ENCODE measurements at regions not wholly inside any gene's neighbourhood (a gene's known extent, or its start where the extent isn't known, plus 50 kb on each side); places are given as distances from the start of the nearest gene placed in this dataset.
"Not testable (repeated sequence)": the region's sequence is repeated elsewhere in the genome, so short reads cannot be mapped to it uniquely, and the experiment has no call there.

DNA sequence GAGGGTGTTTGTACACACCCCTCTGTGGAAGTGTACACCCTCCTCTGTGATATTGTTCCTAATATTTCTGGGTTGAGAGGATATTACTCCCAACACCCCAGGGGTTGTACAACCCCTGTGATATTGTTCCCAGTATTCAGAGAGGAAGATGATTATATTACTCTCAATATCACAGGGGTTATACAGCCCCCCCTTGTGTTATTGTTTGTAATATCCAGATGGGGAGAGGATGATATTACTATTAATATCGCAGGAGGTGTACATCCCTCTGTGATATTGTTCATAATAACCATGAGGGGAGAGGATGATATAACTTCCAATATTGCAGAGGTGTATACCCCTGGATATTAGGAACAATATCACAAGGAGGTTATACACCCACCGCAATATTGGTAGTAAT, 566.1 kb upstream of the MIS18BP1 start:
- Mint-ChIP-seq H3K4me3 (no peak overlapping the region), H3K36me3 (no peaks in the 10 kb centered on the region), H3K27ac (no peak overlapping the region), H3K4me1 (no peaks in the 10 kb centered on the region), H3K9me3 (peaks cover 13% of the 10 kb centered on the region)
- DNase-seq (ENCODE audit: low spot score in 2 of 2) (no peak), ATAC-seq (no peak)

DNA sequence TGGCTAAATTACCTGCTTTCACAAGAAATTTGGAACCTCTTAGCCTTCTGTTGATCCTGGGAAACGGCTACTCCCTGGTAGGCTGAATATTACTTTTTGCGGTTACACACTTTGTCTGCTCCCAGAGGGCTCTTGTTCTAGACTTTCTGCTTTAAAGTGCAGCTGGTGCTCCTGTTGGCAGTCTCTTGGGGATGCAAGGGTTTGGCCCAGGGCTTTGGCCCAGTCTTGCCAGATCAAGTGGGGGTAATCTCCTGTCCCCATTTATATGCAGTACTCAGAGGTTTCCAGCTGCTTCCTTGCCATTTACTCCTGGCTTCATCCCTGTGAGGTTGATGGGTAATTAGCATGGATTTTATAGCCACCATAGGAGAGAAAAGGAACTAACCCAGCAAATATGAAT, 558.2 kb upstream of the MIS18BP1 start:
- no peak overlapping the region for H3K27ac Mint-ChIP-seq
- H3K4me1 Mint-ChIP-seq = no peaks in the 10 kb centered on the region
- H3K36me3 Mint-ChIP-seq = no peaks in the 10 kb centered on the region
- ATAC-seq = no peak
- no peak for DNase-seq (ENCODE audit: low spot score in 2 of 2)
- peaks cover 10% of the 10 kb centered on the region for H3K9me3 Mint-ChIP-seq
- H3K4me3 Mint-ChIP-seq = no peak overlapping the region

DNA sequence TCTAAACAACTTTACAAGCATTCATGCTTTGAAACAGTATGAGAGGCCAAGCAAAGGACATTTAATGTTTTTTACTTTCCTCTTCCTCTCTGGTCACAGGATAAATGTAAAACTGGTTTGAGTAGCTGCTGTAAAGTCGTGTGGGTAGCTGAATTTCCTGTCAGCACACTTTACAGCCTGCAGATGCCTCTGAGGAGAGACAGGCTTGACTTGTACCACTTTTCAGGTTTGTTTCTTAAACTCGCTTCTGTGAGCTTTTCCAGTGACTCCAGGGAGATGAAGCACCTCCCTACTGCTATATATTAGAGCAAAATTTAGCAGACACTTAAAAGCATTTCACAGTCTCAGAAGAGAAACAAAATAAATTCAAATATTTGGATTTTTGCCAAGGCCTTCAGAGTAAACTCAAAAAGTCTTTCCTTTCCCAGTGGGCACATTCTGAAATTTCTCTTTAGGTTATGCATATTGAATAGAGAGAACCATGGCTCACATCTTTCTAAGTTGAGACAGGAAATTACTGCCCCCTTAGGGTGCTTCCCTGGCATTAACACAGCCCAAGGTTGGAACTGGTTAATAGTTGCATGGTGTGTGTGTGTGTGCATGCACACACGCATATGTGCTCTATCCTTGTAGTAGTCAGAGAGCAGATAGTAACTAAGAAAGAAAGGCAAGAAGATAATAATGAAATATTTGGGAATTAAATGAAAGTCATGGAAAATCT, 557.3 kb upstream of the MIS18BP1 start:
- Mint-ChIP-seq H3K27ac (no peak overlapping the region), H3K4me1 (no peaks in the 10 kb centered on the region), H3K4me3 (no peak overlapping the region), H3K9me3 (peaks cover 10% of the 10 kb centered on the region), H3K36me3 (no peaks in the 10 kb centered on the region)
- no peak for DNase-seq (ENCODE audit: low spot score in 2 of 2)
- no peak for ATAC-seq

DNA sequence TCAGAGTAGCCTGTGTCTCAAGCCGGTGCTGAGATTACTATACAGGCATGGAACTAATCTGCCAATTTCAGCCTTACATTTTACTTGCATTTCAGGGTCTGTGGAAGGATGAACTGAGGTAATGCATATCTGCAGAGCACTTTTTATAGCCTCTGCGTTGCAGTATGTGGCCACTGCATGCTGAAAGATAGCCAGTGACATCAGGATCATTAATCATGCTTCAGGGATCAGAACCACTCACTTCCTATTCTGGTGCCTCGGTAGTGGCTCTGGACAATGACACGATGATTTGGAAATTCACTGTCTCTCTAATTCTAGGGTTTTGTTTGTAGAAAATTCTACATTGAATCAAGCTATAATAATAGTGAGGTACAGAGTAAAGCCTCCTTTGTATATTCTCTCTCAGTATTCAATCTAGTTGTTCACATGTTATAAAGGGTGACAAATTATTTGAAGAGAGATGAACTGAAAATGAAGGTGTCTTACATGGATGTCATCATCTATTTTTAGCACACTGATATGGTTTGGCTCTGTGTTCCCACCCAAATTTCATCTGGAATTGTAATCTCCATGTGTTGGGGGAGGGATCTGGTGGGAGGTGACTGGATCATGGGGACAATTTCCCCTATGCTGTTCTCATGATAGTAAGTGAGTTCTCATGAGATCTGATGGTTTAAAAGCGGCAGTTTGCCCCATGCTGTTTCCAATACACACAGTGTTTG, 554.3 kb upstream of the MIS18BP1 start:
- no peak for DNase-seq (ENCODE audit: low spot score in 2 of 2)
- Mint-ChIP-seq H3K36me3 (no peaks in the 10 kb centered on the region), H3K4me3 (no peak overlapping the region), H3K4me1 (no peaks in the 10 kb centered on the region), H3K27ac (no peak overlapping the region), H3K9me3 (peaks cover 7% of the 10 kb centered on the region)
- ATAC-seq = no peak

DNA sequence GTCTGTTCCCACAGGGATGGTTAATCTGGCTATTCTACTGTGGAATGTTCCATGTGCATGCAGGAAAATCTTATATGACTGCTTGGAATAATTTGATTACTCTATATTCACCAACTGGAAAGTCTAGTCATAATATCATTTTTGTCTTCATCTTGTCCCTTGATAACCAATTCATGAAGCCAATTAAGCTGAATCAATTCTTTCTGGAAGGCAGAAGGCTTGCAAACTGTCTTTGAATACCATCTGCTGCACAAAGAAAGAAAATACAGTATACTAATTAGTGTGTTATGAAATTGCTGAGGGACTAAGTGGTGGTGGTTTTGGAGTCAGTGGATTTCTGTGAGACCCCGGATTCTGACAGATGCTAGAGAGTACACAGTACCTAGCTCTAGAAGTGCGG, 546.5 kb upstream of the MIS18BP1 start:
- ATAC-seq (no peak), DNase-seq (ENCODE audit: low spot score in 2 of 2) (no peak)
- Mint-ChIP-seq H3K4me3 (no peak overlapping the region), H3K9me3 (peaks cover 10% of the 10 kb centered on the region), H3K4me1 (no peaks in the 10 kb centered on the region), H3K36me3 (no peaks in the 10 kb centered on the region), H3K27ac (no peak overlapping the region)

DNA sequence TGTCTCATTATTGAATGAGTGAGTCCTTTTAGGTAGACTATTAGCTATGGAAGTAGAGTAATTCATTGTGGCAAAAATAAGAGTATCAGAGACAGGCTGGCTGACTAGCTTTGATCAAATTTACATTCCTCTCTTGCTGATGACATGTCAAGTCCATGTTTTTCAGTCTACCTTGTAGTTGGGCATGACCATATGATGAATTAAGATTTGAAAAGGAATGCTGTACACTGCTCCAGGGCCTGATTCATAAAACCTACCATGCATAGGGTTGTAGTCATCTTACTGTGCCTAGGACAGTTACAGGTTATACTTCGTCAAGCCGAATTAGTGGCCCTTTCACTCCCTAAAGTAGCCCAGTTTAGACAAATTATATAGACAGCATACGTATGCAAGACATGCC, 545.7 kb upstream of the MIS18BP1 start:
- DNase-seq (ENCODE audit: low spot score in 2 of 2) = no peak
- Mint-ChIP-seq H3K4me3 (no peak overlapping the region), H3K4me1 (no peaks in the 10 kb centered on the region), H3K9me3 (peaks cover 10% of the 10 kb centered on the region), H3K27ac (no peak overlapping the region), H3K36me3 (no peaks in the 10 kb centered on the region)
- no peak for ATAC-seq

DNA sequence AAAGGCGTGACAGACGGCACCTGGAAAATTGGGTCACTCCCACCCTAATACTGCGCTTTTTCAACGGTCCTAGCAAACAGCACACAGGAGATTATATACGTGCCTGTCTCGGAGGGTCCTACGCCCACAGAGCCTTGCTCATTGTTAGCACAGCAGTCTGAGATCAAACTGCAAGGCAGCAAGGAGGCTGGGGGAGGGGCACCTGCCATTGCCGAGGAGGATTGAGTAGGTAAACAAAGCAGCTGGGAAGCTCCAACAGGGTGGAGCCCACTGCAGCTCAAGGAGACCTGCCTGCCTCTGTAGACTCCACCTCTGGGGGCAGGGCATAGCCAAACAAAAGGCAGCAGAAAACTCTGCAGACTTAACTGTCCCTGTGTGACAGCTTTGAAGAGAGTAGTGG, 543.0 kb upstream of the MIS18BP1 start:
- H3K9me3 Mint-ChIP-seq, ATAC-seq: not testable (repeated sequence)

DNA sequence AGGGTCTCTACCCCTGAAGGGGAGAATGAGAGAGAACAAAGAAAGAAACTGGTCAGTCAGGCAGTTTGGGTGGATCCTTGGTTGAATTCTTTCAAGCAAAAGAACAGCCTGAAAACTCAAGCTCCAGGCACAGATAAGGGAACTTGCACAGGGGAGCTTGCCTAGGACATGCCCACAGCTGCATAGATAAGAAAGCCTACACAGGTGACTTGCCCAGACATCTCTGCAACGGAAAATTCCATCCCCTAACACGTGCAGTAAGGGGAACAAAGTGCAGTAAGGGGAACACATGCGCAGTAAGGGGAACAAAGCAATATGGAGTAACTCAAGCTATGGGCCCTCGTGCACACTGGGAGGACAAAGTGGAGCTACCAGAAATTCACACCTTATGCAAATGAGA, 540.1 kb upstream of the MIS18BP1 start:
- DNase-seq (ENCODE audit: low spot score in 2 of 2) (no peak), ATAC-seq (no peak)
- Mint-ChIP-seq H3K27ac (no peak overlapping the region), H3K36me3 (no peaks in the 10 kb centered on the region), H3K4me3 (no peak overlapping the region), H3K4me1 (no peaks in the 10 kb centered on the region), H3K9me3 (peaks cover 7% of the 10 kb centered on the region)

More for the DNA sequence above, 543.0 kb upstream of the MIS18BP1 start:
- not testable (repeated sequence) for H3K27ac Mint-ChIP-seq; DNase-seq (ENCODE audit: low spot score in 2 of 2); H3K4me3 Mint-ChIP-seq; H3K36me3 Mint-ChIP-seq; H3K4me1 Mint-ChIP-seq

DNA sequence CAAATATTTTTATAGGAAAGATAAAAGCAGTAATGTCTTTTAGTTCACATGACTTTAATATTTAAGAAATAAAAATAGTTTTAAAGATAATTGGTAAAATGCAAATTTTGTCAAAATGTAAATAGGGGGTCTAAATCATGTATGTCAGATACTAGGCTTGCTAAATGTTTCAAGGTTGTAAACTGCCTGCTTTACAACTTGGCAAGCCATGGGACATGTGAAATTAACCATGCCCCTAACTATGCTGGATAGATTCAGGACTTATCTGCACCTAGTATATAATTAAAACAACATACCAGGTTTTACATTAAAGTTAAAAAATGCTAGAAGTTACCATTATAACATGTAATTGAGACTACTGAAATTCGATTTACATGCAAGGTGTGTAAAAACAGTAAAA, 537.3 kb upstream of the MIS18BP1 start:
- Mint-ChIP-seq H3K4me3 (no peak overlapping the region), H3K36me3 (no peaks in the 10 kb centered on the region), H3K27ac (no peak overlapping the region), H3K9me3 (peaks cover 3% of the 10 kb centered on the region), H3K4me1 (no peaks in the 10 kb centered on the region)
- ATAC-seq (no peak), DNase-seq (ENCODE audit: low spot score in 2 of 2) (no peak)

DNA sequence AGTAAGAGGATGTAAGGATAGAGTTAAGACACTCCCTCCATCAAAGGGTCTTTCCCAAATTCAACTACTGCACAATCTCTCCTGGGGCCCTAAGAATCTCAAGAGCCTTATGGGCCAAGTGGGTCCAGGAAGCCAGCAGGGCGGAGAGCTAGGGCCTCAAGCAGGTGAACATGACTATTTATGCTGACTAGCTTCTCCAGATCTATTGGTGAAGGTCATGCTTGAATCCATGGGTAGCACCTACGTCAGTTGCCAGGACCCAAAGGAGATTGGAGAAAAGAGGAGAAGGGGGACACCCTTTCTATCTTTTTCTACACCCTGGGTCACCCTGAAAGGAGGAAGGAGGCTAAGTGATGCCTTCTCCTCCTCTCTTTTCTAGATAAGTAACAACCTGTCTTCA, 534.2 kb upstream of the MIS18BP1 start:
- ATAC-seq (no peak), DNase-seq (ENCODE audit: low spot score in 2 of 2) (no peak)
- Mint-ChIP-seq H3K27ac (no peak overlapping the region), H3K9me3 (peaks cover 24% of the 10 kb centered on the region), H3K36me3 (no peaks in the 10 kb centered on the region), H3K4me1 (no peaks in the 10 kb centered on the region), H3K4me3 (no peak overlapping the region)

DNA sequence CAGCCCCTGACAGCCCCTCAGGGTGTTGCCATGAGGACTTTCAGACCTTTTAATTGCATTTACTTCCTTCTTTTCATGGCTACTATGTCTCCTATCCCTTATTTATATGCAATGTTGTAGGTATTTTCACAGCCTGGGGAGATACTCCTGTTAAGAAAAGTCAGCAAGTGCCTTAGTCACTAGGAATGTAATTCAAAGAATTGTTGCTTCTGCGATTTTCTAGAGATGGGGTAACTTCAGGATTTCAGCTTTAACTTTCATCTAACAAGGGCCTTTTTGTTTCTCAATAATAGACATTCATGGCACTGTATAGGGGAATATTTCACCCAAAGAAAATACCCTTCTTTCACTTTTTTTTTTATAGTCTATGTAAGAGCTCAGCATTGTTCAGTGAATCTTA, 533.3 kb upstream of the MIS18BP1 start:
- DNase-seq (ENCODE audit: low spot score in 2 of 2) (no peak), ATAC-seq (no peak)
- Mint-ChIP-seq H3K27ac (no peak overlapping the region), H3K4me1 (no peaks in the 10 kb centered on the region), H3K9me3 (peaks cover 28% of the 10 kb centered on the region), H3K4me3 (no peak overlapping the region), H3K36me3 (no peaks in the 10 kb centered on the region)

DNA sequence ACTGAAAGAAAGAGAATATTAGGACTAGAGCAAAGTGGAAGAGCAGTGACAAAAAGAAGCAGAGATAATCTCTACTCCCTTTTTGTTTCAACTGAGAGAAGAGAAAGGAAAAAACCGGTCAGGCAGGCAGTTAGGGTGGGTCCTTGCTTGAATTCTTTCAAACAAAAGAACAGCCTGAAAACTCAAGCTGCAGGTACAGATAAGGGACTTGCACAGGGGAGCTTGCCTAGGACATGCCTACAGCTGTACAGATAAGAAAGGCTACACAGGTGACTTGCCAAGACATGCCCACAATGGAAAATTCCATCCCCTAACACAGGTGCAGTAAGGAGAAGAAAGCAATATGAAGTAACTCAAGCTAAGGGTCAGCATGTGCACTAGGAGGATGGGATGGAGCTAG, 532.2 kb upstream of the MIS18BP1 start:
- no peaks in the 10 kb centered on the region for H3K4me1 Mint-ChIP-seq
- no peak for ATAC-seq
- no peak overlapping the region for H3K4me3 Mint-ChIP-seq
- peaks cover 34% of the 10 kb centered on the region for H3K9me3 Mint-ChIP-seq
- H3K27ac Mint-ChIP-seq = no peak overlapping the region
- no peak for DNase-seq (ENCODE audit: low spot score in 2 of 2)
- no peaks in the 10 kb centered on the region for H3K36me3 Mint-ChIP-seq

DNA sequence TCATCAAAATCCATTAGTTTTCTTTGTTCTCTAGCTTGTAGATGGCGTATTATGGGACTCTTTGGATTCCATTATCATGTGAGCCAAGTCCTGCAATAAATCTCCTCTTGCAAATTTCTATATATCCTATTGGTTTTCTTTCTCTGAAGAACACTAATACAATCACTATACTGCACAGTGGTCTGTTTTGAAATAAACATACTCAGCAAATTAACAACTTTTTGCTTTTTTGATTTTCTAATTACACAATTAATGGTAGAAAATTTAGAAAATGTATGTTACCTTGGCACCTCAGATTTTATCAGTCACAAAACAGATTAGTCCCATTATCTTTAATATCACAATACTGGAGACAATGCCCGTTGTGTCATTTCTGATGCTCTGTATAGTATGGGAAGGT, 513.2 kb upstream of the MIS18BP1 start:
- DNase-seq (ENCODE audit: low spot score in 2 of 2) (no peak), ATAC-seq (no peak)
- H3K9me3 Mint-ChIP-seq = peaks cover 12% of the 10 kb centered on the region
- no peaks in the 10 kb centered on the region for H3K4me1 Mint-ChIP-seq
- H3K27ac Mint-ChIP-seq = no peak overlapping the region
- H3K36me3 Mint-ChIP-seq = no peaks in the 10 kb centered on the region
- no peak overlapping the region for H3K4me3 Mint-ChIP-seq

DNA sequence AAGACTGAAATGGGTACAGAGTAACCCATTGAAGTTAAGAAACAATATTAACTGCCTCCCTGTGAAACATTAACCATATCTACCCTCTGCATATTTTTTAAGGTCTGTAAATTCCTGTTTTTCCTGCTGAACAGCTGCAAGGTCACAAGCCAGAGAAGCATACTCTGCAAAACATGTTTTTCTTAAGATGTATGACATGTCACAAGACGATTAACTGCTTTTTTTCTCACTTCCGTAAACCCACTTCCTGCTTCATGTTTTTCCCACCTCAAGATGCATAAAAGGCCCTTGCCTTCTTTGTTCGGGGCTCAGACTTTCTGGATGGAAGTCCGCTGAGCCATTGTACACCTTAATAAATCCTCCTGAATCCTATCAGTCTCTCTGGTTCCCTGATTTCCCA, 504.7 kb upstream of the MIS18BP1 start:
- DNase-seq (ENCODE audit: low spot score in 2 of 2) = no peak
- peaks cover 19% of the 10 kb centered on the region for H3K9me3 Mint-ChIP-seq
- no peaks in the 10 kb centered on the region for H3K4me1 Mint-ChIP-seq
- no peak overlapping the region for H3K27ac Mint-ChIP-seq
- H3K36me3 Mint-ChIP-seq = no peaks in the 10 kb centered on the region
- H3K4me3 Mint-ChIP-seq = no peak overlapping the region
- no peak for ATAC-seq

DNA sequence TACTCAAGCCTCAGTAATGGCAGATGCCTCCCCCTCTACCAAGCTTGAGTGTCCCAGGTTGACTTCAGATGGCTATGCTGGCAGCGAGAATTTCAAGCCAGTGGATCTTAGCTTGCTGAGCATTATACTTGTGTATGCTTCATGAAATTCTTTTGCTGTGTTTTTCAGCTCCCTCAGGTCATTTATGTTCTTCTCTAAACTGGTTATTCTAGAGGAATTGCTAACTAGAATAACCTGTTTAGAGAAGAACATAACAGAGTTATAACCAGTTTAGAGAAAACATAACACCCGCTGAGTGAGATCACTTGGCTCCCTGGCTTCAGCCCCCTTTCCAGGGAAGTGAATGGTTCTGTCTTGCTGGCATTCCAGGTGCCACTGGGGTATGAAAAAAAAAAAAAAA, 503.4 kb upstream of the MIS18BP1 start:
- H3K4me1 Mint-ChIP-seq; H3K4me3 Mint-ChIP-seq; ATAC-seq; H3K36me3 Mint-ChIP-seq; DNase-seq (ENCODE audit: low spot score in 2 of 2); H3K27ac Mint-ChIP-seq: not testable (repeated sequence)
- peaks cover 18% of the 10 kb centered on the region for H3K9me3 Mint-ChIP-seq

DNA sequence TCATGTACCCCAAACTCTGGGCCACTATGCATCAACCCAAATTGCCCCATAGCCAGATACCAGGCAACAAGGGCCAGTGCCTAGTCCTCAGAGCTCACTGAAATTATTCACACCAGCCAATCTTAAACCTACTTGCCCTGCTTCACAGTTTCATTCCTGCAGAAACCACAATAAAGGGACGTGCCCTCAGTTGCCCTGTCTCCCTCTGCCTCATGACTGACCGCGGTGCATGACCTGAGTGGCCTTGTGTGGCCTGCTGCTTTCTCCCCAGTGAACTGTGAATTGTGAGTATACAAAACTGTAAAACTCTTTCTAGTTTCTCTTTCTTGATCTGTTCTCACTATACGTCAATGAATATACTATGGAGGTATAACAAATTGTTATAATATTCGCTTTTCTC, 490.9 kb upstream of the MIS18BP1 start:
- DNase-seq (ENCODE audit: low spot score in 2 of 2) (no peak), ATAC-seq (no peak)
- H3K9me3 Mint-ChIP-seq = peaks cover 24% of the 10 kb centered on the region
- H3K27ac Mint-ChIP-seq = no peak overlapping the region
- H3K4me1 Mint-ChIP-seq = no peaks in the 10 kb centered on the region
- no peak overlapping the region for H3K4me3 Mint-ChIP-seq
- no peaks in the 10 kb centered on the region for H3K36me3 Mint-ChIP-seq

Measured in stimulated activated effector memory CD8-positive, alpha-beta T cell treated with anti-CD3 and anti-CD28 coated beads, Interleukin-12 subunit alpha, Interleukin-12 subunit beta, amount 100 ng/mL, for 72 hours (primary cell).